Fibroblast of the conjunctiva (primary cell): ENCODE measurements at regions not wholly inside any gene's neighbourhood (a gene's known extent, or its start where the extent isn't known, plus 50 kb on each side); places are given as distances from the start of the nearest gene placed in this dataset.
A peak's percentile ranks its signal among the peaks of the same experiment; 100 is the strongest.

Source experiments
- DNase-seq: peaks from one replicate; pipeline ENCODE4 v3.0.0-alpha.2; 2010; ENCODE audit warnings: low read depth

DNA sequence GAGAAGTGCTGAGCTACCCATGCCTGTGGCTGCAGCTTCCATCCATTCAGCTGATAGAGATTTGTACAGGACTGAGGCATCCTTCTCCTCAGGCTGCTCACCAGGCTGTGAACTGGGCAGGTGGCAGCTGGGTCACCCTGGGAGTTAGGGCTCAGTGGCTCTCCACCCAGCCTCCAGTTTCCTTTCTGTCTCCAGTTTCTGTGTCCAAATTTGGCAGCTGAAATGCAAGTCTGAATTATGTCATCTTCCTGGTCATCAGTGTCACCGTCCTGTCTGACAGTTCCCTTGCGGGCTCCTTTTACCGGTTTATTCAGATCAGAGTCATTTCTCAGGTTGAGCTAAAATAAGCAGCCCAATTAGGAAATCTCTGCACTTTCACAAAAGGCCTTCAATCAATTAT is 93.3 kb downstream of the EDN1 start:
- no peak for DNase-seq

- DNase-seq = no peak
These were observed 94.3 kb downstream of the EDN1 start for GRCh38 chr6:12384357-12384912.

- no peak for DNase-seq
These were observed 95.2 kb downstream of the EDN1 start for GRCh38 chr6:12385316-12385715.

- no peak for DNase-seq
These were observed 96.7 kb downstream of the EDN1 start for GRCh38 chr6:12386816-12387215.

DNA sequence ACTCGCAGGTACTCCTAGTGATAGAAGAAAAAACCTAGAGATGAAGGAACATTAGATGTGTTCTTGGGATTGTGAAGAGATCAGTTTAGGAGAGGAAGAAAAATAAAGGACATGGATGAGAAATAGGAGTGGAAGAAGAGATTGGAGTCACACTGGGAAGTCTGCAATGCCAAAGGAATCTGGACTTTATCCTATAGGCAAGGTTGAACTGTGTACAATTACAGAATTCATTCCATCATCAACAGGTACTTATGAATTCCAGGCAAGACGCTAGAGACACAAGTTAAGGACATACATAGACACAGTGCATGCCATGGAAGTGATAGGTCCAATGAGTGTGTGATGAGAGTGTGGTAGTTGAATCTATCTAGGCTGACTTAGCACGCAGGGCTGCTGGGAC is 101.3 kb downstream of the EDN1 start:
- DNase-seq = no peak

DNA sequence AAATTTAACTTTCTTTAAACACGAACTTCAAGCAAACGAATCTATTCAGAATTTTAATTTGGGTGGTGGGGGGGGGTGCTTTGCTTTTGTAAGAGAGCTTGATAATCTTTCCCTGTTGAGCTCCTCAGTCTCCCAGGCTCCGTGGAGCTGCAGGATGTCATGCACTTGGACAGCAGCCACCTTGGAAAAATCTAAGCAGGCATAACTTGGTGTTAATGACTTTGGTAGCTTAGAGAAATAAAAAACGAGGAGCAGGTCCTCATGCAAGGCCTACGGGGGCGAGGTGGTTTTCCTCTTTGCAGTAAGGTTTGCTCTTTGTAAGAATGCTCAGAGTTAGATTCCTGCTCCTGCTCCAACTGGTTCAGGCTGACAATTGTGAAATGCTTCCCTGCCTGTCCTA is 102.3 kb downstream of the EDN1 start:
- DNase-seq = no peak

- no peak for DNase-seq
These were observed 102.9 kb downstream of the EDN1 start for GRCh38 chr6:12393100-12393499.

DNA sequence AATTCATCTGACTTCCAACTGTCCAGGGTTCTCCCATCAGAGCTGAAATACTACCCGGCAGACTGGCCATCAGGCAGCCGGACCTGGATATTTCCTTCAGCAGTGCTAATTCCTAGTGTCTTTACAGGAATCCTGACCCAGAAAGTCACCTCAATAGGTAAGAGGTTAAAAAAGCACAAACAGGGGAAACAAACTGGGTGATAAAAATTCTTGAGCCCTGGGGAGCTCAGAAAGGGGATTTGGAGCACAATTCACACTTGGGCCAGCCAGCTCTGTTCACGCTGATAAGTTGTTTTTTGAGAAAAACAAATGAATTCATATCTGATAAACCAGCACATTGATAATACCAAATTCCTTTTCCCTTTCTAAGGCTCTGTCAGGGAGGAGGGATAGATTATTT is 104.0 kb downstream of the EDN1 start:
- no peak for DNase-seq

- DNase-seq = no peak
These were observed 105.7 kb downstream of the EDN1 start for GRCh38 chr6:12395898-12396297.

DNA sequence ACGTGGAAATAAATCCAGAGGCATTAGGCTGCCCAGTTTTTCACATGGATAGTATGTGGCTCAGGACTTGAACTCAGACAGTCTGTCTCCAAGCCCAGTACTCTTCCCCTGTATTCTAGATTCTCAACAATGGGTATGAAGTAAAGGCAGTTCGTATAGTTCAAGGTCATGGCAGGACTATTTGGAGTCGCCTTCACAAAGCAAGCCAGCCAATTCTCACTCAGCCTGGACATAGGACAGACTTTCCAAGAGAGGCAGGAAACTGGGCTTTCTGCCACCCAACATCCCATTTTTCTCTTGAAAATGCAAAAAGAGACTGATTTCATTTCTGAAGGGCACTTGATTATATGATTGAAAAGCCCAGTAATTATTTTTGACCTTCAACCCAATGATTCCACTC is 111.0 kb downstream of the EDN1 start:
- DNase-seq = no peak

GRCh38 chr6:12403201-12403826 is 113.2 kb downstream of the EDN1 start:
- peak; percentile 22 for DNase-seq

- DNase-seq = no peak
These were observed 113.9 kb downstream of the EDN1 start for GRCh38 chr6:12403947-12404647.

- no peak for DNase-seq
These were observed 114.5 kb downstream of the EDN1 start for GRCh38 chr6:12404651-12405050.

DNA sequence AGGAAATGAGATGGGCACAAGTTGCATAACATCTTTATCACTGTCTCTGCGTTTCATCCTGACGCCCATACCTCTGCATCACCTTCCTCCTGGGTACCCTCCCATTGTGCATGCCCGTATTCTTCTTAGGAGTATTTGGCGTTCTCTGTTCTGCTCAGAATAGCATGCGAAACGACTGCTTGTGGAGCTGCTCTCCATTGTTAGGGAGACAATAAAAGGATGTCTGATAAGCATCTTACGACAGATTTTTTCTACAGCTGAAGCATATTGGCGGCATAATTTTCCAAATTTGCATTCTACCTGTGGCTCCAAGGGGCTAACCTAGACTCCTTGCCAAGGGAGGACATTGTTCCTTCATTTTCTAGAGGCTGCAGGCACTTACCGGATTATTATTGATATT is 118.6 kb downstream of the EDN1 start:
- no peak for DNase-seq

DNA sequence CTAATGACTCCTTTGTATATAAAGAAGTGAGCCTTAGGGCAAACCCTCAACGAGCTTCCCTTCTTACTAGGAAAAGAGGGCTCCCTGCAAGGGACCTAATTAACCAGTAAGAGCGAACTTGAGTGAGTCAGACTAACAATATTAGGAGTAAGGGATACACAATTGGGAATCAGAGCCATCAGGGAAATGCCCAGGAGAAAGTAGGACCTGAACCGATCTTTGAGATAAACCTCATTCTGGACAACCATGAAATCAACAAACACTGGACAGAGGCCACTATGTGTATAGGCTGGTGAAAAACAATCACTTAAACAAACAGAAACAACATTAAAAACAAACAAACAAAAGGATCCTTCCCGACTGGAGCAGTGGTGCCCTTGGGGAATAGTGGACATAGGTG is 120.8 kb downstream of the EDN1 start:
- DNase-seq = no peak

- DNase-seq = no peak
These were observed 124.0 kb downstream of the EDN1 start for GRCh38 chr6:12414096-12414675.

DNA sequence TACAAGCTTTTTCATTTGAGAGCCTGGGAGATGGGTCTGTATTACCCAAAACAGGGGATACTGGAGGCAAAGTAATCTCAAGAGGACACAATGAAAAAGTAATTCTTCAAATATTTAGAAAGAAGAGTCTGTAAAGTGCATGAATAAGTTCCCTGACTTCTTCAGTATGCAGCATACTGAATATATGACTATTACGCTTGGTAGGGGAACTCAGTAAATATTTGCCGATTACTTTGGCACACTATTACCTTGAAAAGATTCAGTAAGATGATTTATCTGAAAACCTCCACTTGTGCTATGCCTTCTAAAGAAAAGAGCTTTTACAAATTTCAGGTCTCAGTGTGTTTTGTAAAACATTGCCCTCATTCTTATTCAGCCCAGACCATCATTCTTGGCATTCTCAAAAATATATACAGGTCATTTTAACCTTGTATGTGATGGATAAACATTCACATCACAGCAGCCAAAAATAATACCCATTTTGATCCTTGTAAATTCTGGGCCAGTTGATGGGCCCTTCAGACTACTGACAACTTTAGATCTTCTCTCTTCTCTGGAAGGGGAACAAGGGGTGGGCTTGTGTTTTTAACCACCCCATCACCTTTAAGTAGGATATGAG is 125.9 kb downstream of the EDN1 start:
- DNase-seq = no peak

GRCh38 chr6:12417191-12417590 is 127.0 kb downstream of the EDN1 start:
- DNase-seq = no peak

DNA sequence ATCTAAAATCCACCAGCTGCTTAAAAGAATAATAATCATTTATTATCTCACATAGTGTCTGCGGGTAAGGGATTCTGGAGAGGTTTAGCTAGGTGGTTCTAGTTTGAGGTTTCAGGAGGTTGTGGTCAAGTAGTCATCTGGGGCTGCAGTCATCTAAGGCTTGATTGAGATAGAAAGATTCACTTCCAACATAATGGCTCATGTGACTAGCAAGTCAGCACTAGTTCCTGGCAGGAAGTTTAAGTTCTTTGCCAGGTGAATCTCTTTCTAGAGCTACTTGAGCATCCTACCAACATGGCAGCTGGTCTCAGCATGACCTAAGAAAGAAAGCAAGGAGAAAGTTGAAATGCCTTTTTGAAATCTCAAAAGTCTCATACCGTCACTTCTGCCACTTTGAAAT is 128.8 kb downstream of the EDN1 start:
- no peak for DNase-seq

DNA sequence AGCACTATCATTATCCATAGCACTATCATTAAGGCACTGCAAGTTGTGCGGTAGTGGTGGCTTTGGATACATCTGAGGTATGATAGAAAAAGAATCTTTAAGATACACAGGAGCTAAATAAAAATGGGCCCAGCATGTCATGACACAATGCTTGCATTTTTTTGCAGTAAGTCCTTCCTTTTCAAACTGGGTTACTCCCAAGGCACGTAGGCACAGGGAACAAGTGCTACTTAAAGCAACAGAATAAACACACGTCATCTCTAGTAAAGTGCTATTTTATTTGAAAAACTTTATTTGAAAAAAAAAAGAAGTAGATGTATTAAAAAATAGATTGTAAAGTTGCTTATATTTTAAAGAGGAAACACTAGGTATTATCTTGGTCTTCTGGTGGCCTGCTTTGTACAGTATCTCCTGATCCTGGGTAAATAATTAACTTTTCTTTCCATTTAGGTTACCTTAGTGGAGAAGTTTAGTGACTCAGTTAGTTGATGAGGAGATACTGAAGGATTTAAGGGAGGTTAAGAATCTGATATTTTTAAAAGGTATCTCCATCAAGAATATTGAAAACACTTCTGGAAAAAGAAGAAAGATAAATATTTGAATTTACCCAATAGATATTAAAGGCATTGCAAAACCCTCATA is 129.6 kb downstream of the EDN1 start:
- DNase-seq = no peak

DNA sequence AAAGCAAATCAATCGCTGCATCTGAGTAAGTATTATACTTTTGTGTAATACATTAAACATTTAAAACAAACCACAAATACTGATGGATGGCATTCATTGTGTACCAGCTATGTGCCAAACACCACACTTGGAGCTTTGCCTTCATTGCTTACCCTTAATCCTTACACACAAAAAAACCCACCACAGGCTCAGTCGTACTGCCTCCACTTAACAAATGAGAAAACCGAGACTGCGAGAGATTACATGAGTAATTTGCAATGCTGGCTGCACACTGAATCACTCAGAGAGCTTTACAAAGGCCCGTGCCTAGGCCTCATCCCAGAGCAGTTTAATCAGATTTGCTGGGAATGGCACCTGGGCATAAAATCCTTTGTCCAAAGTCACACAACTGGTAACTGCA is 130.5 kb downstream of the EDN1 start:
- DNase-seq = no peak

- no peak for DNase-seq
These were observed 131.4 kb downstream of the EDN1 start for GRCh38 chr6:12421596-12421995.

DNA sequence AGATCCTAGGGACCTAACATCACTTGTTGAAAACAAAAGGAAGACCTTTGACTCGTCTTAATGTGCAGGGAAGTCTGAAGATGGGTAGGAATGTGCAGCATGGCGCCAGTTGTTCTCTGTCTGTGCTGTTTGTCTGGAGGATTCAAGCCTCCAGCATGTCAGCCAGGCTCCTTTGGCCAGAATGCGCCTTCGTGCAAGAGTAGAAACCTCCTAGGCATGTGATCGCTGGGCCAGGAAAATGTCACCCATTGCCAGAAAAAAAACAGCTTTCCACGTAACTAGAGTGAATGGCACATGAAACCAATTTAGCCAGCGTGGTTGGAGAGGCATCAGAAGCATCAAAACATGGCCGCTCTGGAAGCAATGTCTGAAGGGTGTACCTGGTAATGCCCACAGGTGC is 132.7 kb downstream of the EDN1 start:
- DNase-seq = no peak
